Thymus (tissue), 11 donors: ENCODE measurements at regions not wholly inside any gene's neighbourhood (a gene's known extent, or its start where the extent isn't known, plus 50 kb on each side); places are given as distances from the start of the nearest gene placed in this dataset.

Source experiments
- DNase-seq, 9 donors: peaks; one replicate each; pipeline ENCODE4 v3.0.0-alpha.2; 2013; ENCODE audit warnings: low spot score in 9 of 9, low read depth in 6 of 9, missing footprints in 1 of 9
- H3K27ac ChIP-seq, 2 donors: one replicate each; pipeline ENCODE4 v1.5.1; 2013; ENCODE audit warnings: control low read depth in 1 of 2, low read depth in 1 of 2, low read length in 1 of 2, mild to moderate bottlenecking in 1 of 2, moderate library complexity in 1 of 2
- H3K27me3 ChIP-seq, 2 donors: one replicate each; pipeline ENCODE4 v1.5.1; 2013; ENCODE audit warnings: low read length in 1 of 2; ENCODE audit not compliant: control insufficient read depth in 2 of 2, insufficient read depth in 1 of 2
- H3K36me3 ChIP-seq, 2 donors: one replicate each; pipeline ENCODE4 v1.5.1; 2013; ENCODE audit warnings: low read length in 1 of 2, mild to moderate bottlenecking in 1 of 2, moderate library complexity in 1 of 2; ENCODE audit not compliant: control insufficient read depth in 2 of 2, insufficient read depth in 2 of 2
- H3K4me1 ChIP-seq, 2 donors: one replicate each; pipeline ENCODE4 v1.5.1; 2013; ENCODE audit warnings: low read length in 2 of 2; ENCODE audit not compliant: control insufficient read depth in 2 of 2, insufficient read depth in 2 of 2
- H3K4me3 ChIP-seq, 2 donors: one replicate each; pipeline ENCODE4 v1.5.1; 2013; ENCODE audit warnings: low read length in 2 of 2, control low read depth in 1 of 2, mild to moderate bottlenecking in 1 of 2
- H3K9me3 ChIP-seq, 2 donors: one replicate each; pipeline ENCODE4 v1.5.1; 2013; ENCODE audit warnings: low read length in 1 of 2, mild to moderate bottlenecking in 1 of 2; ENCODE audit not compliant: control insufficient read depth in 2 of 2, insufficient read depth in 1 of 2
- WGBS: extraction: QIAGEN DNeasy Blood & Tissue Kit; methylation state at CpG from one replicate; pipeline ENCODE4 v1.1.7; 2013; 5-methylcytosine and 5-hydroxymethylcytosine counted together
- donor health status: healthy.

DNA sequence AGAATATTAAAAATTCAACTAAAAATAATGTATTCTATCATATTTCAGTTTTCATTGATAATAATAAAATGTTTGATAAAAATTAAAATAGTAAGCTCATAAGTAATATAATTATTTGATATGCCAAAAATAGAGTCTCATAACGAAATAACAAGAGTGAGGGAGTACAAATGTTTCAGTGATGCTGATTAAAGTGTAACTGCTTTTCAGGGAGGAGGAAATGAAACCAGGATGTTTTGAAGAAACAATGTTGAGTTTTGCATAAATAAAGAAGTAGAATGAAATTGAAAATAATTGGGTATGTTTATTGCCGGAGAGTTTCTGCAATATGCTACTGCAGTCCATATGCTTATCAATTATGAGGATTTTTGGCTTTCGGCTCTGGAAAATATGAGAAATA is 1159.8 kb upstream of the ADGRL2 start:
- Histone ChIP-seq H3K27ac (no peak overlapping the region), H3K9me3 (peaks cover 0 to 3% of the 10 kb centered on the region in 2 donors), H3K36me3 (no peaks in the 10 kb centered on the region), H3K4me3 (no peak overlapping the region), H3K27me3 (no peaks in the 10 kb centered on the region), H3K4me1 (no peaks in the 10 kb centered on the region)
- WGBS, result 92% methylated on average over 3 of the region's 3 CpGs
- DNase-seq, result no peak

DNA sequence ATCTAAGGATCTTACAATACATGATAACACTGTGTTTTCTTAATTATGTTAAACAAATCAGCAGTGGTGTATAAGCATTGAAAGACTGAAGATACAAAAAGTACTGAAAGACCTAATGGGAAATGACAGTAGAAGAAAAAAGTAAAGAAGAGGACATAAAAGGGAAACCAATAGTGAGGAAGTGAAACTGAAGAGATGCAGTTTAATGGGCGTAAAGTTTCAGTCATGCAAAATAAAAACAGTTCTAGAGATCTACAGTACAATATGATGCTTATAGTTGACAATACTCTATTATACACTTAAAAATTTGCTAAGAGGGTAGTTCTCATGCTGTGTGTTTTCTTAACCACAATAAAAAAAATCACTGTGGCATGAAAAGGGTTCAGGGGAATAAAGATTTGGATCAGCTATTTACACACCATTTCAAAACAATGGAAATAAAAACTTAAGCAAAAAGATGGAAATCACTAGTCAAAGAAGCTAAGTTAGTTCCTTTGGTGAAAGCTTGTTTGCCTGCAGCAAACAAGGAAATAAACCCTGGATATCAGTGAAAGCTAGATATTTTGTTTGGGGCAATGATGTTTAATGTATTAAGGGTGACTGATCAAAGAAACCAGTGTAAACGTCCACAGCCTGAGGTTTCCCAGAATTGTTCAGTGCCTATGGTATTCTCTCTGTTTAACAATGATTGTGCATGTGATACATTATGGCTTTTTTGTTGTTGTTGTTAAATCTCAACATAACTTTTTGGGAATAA is 1160.8 kb upstream of the ADGRL2 start:
- Histone ChIP-seq H3K9me3 (peaks cover 0 to 3% of the 10 kb centered on the region in 2 donors), H3K27me3 (no peaks in the 10 kb centered on the region), H3K27ac (no peak overlapping the region), H3K36me3 (no peaks in the 10 kb centered on the region), H3K4me3 (no peak overlapping the region), H3K4me1 (no peaks in the 10 kb centered on the region)
- no peak for DNase-seq
- WGBS, result 61% methylated on average over 2 of the region's 2 CpGs

DNA sequence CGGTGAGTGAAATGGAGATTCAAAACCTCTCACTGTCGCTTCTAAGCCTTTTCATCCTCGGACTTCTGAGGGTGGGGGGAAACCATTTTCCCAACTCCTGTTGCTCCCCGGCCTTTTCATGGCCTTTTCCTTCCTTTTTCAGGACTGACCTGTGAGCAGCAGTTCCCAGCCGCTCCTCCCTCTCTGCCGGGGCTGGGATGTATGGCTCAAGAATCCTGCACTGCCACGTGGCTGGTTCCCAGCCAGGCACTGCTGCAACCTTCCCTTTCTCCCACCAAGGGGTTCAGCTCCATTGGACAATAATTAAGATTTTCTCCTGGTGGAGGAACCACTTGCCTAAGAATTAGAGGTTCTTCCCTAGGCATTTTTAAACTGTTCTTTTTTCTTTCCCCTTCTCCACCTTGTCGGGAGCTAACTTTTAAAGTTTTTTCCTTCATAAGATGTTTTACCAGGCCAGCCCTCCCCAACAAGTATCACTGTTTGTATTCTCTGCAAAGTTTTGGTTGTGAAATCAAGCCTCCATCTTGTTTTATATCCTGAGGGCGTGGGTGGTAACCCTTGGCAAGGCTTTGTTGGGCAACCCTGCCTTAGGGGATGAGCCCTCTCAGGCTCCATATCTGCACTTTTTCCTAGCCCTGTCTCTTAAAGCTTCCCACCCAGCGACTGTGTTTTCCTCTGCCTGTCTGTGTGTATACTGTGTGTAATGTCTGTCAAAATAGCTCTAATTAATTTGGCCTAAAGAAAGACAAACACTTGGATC is 1166.6 kb upstream of the ADGRL2 start:
- Histone ChIP-seq H3K4me1 (no peaks in the 10 kb centered on the region), H3K27me3 (no peaks in the 10 kb centered on the region), H3K4me3 (no peak overlapping the region), H3K27ac (no peak overlapping the region), H3K36me3 (no peaks in the 10 kb centered on the region), H3K9me3 (peaks cover 0 to 6% of the 10 kb centered on the region in 2 donors)
- 82% methylated on average over 10 of the region's 10 CpGs for WGBS
- DNase-seq, result no peak

DNA sequence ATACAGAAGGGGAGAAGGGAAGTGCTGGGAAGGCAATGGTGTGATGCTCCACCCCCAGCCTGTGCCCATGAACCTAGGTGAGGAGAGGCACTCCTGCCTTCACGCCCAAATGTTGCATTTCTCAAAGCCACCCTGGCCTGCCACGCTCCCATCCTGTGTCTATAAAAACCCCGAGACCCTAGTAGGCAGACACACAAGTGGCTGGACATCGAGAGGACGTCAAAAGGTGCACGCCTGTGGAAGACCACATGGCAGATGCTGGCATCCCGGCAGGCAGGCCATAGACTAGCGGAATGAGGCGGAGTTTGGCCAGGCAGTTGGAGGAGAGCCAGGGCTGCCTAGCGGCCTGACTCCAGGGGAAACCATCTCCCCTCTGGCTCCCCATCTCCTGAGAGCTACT is 1168.5 kb upstream of the ADGRL2 start:
- Histone ChIP-seq H3K36me3 (no peaks in the 10 kb centered on the region), H3K27me3 (no peaks in the 10 kb centered on the region), H3K4me3 (no peak overlapping the region), H3K27ac (no peak overlapping the region), H3K4me1 (no peaks in the 10 kb centered on the region), H3K9me3 (peaks cover 0 to 6% of the 10 kb centered on the region in 2 donors)
- WGBS, result 87% methylated on average over 10 of the region's 10 CpGs
- no peak for DNase-seq

DNA sequence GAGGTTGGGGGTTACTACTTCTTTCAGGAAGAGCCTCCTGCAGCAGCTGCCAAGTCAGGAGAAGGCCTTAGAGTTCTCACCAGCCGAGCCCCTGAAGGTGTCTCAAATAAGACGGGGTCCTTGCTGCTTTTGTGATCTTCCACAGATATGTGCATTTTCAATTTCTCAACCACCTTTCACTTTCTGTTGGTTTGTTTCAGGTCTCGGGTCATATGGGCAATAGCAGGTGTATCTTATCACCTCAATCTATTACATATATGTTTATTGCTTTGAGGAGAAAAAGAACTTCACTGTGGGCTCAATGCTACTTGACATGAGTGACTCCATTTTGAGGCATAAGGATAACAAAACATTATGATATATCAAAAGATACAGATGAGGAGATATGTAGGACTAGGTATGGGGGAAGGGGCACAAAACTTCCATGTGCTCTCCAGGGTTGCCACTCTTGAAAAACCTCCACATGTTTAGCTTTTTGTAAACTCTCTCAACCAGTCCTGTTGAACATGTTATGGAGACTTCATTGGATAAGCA is 1171.4 kb upstream of the ADGRL2 start:
- DNase-seq, result no peak
- H3K36me3 ChIP-seq, result no peaks in the 10 kb centered on the region
- no peak overlapping the region for H3K27ac ChIP-seq
- H3K4me3 ChIP-seq, result no peak overlapping the region
- no peaks in the 10 kb centered on the region for H3K4me1 ChIP-seq
- 94% methylated on average over 3 of the region's 3 CpGs for WGBS
- no peaks in the 10 kb centered on the region for H3K27me3 ChIP-seq
- H3K9me3 ChIP-seq, result peaks cover 0 to 6% of the 10 kb centered on the region in 2 donors

DNA sequence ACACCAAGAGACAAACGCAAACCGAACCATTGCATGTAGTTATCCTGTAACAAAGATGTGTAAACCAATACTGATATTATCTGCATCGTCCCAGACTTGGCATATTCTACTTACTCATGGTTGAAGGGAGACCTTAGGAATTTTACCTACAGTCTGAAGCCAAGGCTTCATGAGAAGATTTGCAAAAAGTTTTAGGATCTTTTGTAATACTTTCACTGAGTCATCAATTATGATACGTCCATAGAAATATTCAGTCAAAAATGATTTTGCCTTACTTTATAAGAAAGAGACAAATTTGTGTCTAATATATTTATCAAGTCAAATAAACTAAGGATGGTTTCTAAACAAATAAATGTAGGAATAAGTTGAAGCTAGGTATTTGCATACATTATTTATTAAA is 1176.1 kb upstream of the ADGRL2 start:
- H3K4me3 ChIP-seq, result no peak overlapping the region
- H3K36me3 ChIP-seq, result no peaks in the 10 kb centered on the region
- 66% methylated on average over 4 of the region's 4 CpGs for WGBS
- no peaks in the 10 kb centered on the region for H3K9me3 ChIP-seq
- no peak for DNase-seq
- no peak overlapping the region for H3K27ac ChIP-seq
- H3K4me1 ChIP-seq, result no peaks in the 10 kb centered on the region
- no peaks in the 10 kb centered on the region for H3K27me3 ChIP-seq

DNA sequence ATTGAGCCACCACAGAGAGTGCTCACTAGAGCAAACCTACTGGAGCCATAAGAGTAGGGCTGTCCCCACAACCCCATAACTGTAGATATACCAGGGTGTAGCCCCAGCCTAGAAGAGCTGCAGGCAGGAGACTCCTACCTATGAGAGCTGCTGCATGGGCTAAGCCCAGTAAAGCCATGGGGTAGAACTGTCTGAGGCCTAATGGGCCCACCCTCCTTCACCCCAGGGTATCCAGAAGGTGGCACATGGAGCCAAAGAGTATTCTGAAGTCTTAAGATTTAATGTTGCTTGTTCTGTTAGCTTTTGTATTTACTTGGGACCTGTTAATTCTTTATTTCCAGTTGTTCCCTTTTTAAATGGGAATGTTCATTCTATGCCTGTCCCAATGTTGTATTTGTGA is 1193.7 kb upstream of the ADGRL2 start:
- H3K9me3 ChIP-seq, result peaks cover 0 to 7% of the 10 kb centered on the region in 2 donors
- no peak overlapping the region for H3K4me3 ChIP-seq
- no peaks in the 10 kb centered on the region for H3K4me1 ChIP-seq
- H3K27me3 ChIP-seq, result no peaks in the 10 kb centered on the region
- H3K27ac ChIP-seq, result no peak overlapping the region
- no peak for DNase-seq
- H3K36me3 ChIP-seq, result no peaks in the 10 kb centered on the region

DNA sequence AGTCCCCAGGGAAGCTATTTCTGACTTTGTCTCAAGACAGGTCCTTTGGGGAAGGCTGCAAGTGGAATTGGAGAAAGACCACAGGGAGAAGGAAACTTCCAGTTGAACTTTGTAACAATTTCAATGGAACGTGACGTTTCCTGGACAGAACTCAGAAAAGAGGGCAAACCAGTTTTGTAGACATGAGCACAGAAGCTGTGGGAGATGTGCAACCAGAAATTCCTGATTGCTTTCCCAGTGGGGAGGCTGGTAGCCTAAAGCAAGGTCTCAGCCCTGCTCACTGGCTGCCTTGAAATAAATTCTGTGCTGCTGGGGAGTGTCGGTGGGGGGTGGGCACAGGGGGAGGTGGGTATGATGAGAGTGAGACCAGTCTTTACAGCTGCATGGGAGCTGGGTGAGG is 1206.7 kb upstream of the ADGRL2 start:
- no peak for DNase-seq
- Histone ChIP-seq H3K27me3 (no peaks in the 10 kb centered on the region), H3K4me3 (no peak overlapping the region), H3K27ac (no peak overlapping the region), H3K4me1 (no peaks in the 10 kb centered on the region), H3K9me3 (peaks cover 0 to 11% of the 10 kb centered on the region in 2 donors), H3K36me3 (no peaks in the 10 kb centered on the region)
- 95% methylated on average over 3 of the region's 3 CpGs for WGBS

DNA sequence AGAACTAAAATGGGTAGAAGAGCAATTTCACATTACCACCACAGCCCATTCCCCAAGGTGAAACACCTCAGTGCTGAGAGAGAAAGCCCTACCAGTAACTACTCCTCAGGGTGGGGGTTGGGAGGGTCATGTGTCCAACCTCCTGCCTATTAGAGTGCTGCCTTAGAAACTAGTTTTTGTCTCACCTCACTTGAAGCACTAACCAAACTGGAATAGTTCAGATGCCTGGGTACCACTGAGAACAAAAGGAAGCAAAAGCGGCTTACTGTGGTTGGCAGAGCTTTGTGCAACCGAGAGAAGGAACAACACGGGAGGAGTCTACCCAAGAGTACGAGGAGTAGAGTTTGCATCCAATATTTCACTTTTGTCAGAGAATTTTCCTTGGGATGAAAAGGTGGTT is 1207.5 kb upstream of the ADGRL2 start:
- no peaks in the 10 kb centered on the region for H3K36me3 ChIP-seq
- no peak overlapping the region for H3K27ac ChIP-seq
- H3K4me1 ChIP-seq, result no peaks in the 10 kb centered on the region
- DNase-seq, result no peak
- WGBS, result 95% methylated on average over 4 of the region's 4 CpGs
- H3K9me3 ChIP-seq, result peaks cover 0 to 11% of the 10 kb centered on the region in 2 donors
- no peaks in the 10 kb centered on the region for H3K27me3 ChIP-seq
- no peak overlapping the region for H3K4me3 ChIP-seq
